Fibroblast of villous mesenchyme (primary cell): ENCODE measurements at regions not wholly inside any gene's neighbourhood (a gene's known extent, or its start where the extent isn't known, plus 50 kb on each side); places are given as distances from the start of the nearest gene placed in this dataset.

Experiments used
- DNase-seq: peaks from one replicate; pipeline ENCODE4 v3.0.0-alpha.2; 2010; ENCODE audit warnings: low read depth
- H3K4me3 ChIP-seq: 2 replicates; pipeline ENCODE4 v1.5.1; 2011; ENCODE audit warnings: low read depth, mild to moderate bottlenecking, low read length
- CTCF ChIP-seq: IDR thresholded peaks from 2 replicates; pipeline ENCODE4 v1.5.1; 2012; ENCODE audit warnings: low read depth, mild to moderate bottlenecking, low read length; ENCODE audit not compliant: insufficient read depth

GRCh38 chr1:208357644-208358507 is 113.7 kb upstream of the PLXNA2 start:
- TF ChIP-seq CTCF: no peak
- no peak overlapping the region for H3K4me3 ChIP-seq
- no peak for DNase-seq

GRCh38 chr1:208358651-208359050 is 114.5 kb upstream of the PLXNA2 start:
- no peak overlapping the region for H3K4me3 ChIP-seq
- no peak for TF ChIP-seq CTCF
- DNase-seq: no peak

GRCh38 chr1:208362011-208362410 is 117.8 kb upstream of the PLXNA2 start:
- no peak for TF ChIP-seq CTCF
- no peak for DNase-seq
- no peak overlapping the region for H3K4me3 ChIP-seq

DNA sequence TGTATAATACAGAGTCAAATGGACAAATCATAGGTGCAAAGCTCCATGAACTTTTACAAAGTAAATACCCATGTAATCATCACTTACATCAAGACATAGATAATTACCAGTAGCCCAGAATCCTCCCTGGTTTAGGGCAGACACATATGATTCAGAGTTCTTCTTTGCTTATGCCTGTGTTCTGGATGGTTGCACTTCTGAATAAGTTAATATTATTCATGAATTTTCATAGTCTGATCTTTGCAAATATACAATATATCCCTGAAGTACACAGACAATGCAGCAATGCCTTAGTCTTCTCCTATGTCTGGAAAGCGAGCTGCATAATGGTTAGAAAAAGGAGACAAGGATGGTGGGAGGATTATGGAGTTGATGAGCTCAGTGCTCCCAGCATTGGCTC is 122.4 kb upstream of the PLXNA2 start:
- no peak overlapping the region for H3K4me3 ChIP-seq
- no peak for DNase-seq
- TF ChIP-seq CTCF: no peak

GRCh38 chr1:208369045-208369444 is 124.9 kb upstream of the PLXNA2 start:
- DNase-seq: no peak
- TF ChIP-seq CTCF: no peak

GRCh38 chr1:208369658-208370057 is 125.5 kb upstream of the PLXNA2 start:
- no peak for TF ChIP-seq CTCF
- no peak overlapping the region for H3K4me3 ChIP-seq
- no peak for DNase-seq

More at GRCh38 chr1:208369045-208369444, 124.9 kb upstream of the PLXNA2 start:
- H3K4me3 ChIP-seq: no peak overlapping the region
